ENCODE measurements at regions not wholly inside any gene's neighbourhood (a gene's known extent, or its start where the extent isn't known, plus 50 kb on each side); places are given as distances from the start of the nearest gene placed in this dataset.

DNA sequence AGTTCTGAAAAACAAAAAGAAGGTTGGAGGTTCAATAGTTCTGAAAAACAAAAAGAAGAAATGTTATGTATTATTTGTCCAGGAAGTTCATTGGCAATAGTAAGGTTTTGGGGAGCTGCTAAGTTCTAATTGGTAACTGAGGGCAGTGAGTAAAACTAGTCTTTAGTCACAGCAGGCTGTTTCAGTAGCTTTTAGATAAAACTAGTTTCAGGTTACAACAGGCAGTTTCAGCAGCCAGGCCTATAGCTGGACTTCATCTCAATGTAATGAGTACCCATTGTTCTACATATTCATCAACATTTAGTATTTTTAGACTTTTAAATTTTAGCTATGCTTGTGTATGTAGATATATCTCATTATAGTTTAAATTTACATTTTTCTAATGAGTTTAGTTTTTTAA, 639.3 kb downstream of the TOX3 start:
- no peak for DNase-seq (ENCODE audit: low spot score)

DNA sequence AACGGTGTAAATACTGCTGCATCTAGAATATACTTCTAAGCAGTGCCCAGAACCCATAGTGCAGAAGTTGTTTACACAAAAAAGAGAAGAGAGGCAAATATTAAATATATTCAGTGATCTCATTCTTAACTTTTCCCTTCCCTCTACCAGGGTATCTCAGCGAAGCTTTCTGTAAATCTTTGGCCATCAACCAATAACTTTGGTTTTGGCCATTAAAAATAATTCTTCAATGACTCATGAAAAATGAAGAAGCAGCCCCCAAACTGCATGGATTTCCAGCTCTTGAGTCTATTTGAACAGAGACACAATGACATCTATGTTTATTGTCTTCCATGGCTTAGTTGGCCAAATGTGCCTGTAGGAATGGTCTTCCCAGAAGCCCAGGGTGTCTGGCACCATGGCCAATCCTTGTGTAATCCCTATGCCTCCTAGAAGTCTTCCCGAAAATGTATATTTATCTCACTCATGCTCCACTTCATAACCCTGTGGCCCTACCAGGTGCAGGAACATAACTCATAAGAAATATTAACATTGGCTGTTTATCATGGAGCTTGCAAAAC, 646.6 kb downstream of the TOX3 start:
- DNase-seq (ENCODE audit: low spot score): no peak

- no peak for DNase-seq (ENCODE audit: low spot score)
These were observed 648.1 kb downstream of the TOX3 start for GRCh38 chr16:51898872-51899271.

GRCh38 chr16:51896013-51896412, 650.9 kb downstream of the TOX3 start:
- no peak for DNase-seq (ENCODE audit: low spot score)

GRCh38 chr16:51892293-51893007, 654.5 kb downstream of the TOX3 start:
- no peak for DNase-seq (ENCODE audit: low spot score)

- no peak for DNase-seq (ENCODE audit: low spot score)
These were observed 658.4 kb downstream of the TOX3 start for GRCh38 chr16:51888534-51888933.

DNA sequence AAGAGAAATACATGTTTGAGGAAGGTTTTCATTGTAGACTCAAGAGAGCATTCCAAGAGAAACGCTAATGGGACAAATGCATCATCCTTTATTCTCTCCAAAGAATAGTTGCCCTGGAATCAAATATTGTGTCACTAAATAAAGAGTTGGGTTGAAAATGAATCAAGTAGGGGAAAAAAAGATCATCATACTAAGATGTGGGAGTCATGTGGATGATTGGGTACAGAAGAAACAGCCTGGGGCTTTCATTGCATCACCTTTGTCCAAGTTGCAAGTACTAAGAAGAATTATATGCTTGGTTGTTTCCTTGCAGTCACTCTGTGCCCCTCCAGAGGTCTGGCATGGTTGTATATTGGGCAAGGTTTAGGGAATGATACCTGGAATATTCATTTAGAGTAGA, 658.9 kb downstream of the TOX3 start:
- DNase-seq (ENCODE audit: low spot score): no peak

- DNase-seq (ENCODE audit: low spot score): no peak
These were observed 660.5 kb downstream of the TOX3 start for GRCh38 chr16:51886456-51886855.

DNA sequence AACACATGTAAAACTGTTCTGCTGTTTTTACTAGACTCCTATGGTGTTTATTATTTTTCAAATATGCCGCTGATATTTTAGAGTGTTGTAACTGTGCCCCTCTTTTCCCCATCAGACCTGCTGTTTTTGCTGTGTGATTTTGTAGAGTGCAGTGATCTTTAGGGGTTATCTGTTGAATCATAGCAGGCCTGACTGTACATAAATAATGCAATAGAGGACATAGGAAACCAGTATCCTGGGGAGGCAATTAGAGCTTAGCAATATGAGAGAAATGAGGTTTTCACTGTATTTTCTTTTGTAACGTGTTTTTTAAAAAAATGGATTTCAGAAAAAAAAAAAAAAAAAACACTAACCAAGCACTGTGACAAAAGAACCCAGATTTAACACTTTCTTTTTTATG, 662.2 kb downstream of the TOX3 start:
- no peak for DNase-seq (ENCODE audit: low spot score)

DNA sequence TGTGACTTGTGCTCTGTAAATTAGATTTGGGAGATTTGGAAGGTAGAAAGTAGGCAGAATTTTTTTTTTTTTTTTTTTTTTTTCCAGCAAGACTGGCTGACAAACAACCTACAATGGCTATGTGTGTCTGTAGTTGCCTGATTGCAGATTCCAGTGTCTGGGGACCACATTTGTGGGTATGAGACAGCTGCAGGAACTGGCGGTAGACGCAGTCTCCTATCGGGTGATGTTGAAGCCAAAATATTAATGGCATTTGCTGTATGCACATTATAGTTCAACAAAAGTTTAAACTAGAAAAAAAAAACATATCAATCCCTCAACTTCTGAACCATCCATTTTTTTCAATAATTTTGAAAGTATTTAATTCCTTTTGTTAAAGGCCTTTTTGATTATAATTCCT, 665.2 kb downstream of the TOX3 start:
- no peak for DNase-seq (ENCODE audit: low spot score)

DNA sequence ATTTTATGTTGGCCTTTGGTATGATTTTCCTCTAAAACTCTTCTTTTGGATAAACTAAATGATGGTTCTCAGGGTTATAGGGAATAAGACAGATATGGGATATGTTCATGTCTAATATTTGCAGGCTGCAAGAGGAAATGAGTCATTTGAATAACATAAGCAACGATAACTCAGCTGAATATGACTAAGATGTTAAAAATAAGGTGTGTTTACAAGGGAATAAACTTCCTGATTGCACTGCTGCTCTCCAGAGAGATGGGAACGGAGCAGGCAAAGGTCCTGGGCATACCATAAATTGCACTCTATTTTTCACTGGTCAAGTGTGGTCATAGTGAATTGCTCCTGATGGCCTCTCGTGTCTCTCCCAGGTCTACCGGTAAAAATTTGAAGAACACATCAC, 666.2 kb downstream of the TOX3 start:
- peak; percentile 75 for DNase-seq (ENCODE audit: low spot score)

DNA sequence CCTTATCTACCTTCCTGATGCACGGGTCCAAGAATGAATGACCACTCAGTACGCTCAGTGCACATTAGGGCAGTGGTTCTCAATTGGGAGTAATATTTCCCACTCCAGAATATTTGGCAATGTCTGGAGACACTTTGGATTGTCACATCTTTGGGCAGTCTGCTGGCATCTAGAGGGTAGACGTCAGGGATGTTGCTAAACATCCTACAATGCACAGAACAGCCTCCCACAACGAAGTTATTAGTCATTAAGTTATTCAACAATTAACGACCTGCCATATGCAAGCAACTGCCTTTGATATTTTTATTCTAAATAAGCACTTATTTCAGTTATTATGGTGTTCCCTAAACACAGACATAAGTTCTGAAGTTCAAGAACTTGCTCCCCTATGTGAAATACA, 669.3 kb downstream of the TOX3 start:
- no peak for DNase-seq (ENCODE audit: low spot score)

DNA sequence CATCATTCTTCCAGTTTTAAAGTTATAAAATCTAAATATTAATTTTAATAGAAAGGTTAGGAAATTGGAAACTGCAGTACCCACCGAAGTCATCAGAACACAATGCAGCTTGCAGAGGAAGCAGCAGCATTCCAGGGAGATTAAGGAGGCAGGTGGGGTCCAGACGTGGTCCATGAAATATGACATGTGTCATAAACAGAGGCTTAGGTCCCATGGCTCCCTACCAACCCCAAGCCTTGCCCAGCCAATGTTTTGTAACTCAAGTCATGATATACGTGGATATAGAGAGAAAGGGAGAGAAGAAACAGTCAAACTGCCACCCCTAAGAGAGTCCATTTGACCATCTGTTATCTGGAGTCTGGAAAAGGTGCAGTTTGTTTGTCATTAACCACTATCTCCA, 670.0 kb downstream of the TOX3 start:
- peak; percentile 75 for DNase-seq (ENCODE audit: low spot score)

DNA sequence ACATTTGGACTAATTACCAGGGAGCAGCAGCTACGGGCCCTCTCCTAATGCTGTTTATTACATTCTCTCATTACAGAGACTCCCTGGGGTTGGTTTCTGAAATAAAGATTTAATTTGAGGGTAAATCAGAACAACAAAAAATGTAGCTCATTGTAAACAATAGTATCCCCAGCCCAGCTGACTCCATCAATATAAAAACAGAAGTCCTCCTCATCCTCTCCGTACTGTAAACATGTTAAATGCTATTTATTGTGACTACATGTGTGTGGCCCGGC, 670.4 kb downstream of the TOX3 start:
- DNase-seq (ENCODE audit: low spot score): peak; percentile 86

- DNase-seq (ENCODE audit: low spot score): peak; percentile 83
These were observed 670.9 kb downstream of the TOX3 start for GRCh38 chr16:51875834-51876600.

DNA sequence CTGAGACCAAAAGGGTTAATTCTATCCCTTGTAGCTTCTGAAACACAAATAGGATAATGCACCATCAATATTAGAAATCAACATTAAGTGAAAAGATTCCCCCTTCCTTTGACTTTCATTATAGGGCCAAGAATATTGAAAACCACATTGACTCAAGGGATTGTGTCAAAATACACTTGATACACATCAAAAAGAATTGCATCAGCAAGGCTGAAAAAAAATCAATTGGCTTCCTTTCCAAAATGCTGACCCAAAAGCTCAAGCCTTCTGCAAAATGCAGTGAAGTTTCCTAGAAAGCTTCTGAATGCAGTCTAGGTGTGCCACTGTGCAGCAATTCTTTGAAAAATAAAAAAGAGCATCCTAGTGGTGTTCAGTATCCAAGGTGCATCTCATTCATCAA, 674.4 kb downstream of the TOX3 start:
- DNase-seq (ENCODE audit: low spot score): no peak

DNA sequence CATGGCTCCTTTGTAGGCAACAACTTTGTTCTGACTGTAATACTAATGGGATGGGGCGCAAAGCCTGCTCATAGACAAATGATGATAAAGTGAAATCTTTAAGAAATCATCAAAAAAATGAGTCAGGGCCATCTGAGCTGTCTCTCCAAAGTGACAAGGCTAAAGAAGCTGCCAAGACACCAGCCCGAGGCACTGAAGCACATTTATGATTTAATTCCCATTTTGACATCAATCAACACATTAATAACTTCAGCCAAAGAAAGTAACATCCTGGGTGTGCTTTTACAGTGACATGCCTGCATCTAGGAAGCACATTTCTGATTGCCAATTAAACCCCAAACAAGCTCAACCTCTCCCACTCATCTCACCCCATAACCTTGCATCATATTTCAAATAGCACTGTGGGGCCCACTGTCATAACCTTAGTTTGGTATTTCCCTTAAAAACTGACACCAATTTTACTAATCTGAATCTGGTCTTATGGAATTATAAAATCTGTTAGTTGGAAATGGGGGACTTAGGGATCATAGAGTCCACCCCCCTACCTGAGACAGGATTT, 676.6 kb downstream of the TOX3 start:
- DNase-seq (ENCODE audit: low spot score): no peak

GRCh38 chr16:51869176-51869575, 677.8 kb downstream of the TOX3 start:
- DNase-seq (ENCODE audit: low spot score): no peak

DNA sequence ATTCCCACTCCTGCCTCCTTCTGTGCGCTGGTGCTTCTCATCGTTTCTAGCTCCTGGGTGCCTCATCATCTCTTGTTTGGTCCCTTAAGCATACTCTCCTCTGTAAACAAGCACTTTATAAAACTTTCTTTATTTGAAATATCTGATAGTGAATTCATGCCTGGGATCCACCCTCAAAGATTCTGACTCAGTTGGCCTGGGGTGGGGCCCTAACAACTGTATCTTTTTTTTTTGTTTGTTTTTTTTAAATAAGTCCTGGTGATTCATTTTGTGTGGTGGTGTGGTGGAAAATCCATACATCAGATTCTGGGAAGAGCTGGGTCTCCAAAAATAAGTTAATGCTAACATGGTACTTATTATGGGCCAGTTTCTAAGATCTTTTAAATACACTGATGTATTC, 678.3 kb downstream of the TOX3 start:
- DNase-seq (ENCODE audit: low spot score): no peak

- DNase-seq (ENCODE audit: low spot score): no peak
These were observed 679.4 kb downstream of the TOX3 start for GRCh38 chr16:51867386-51868065.

- no peak for DNase-seq (ENCODE audit: low spot score)
These were observed 682.4 kb downstream of the TOX3 start for GRCh38 chr16:51864575-51864974.

GRCh38 chr16:51854401-51854951, 692.5 kb downstream of the TOX3 start:
- DNase-seq (ENCODE audit: low spot score): no peak
